ENCODE measurements at regions not wholly inside any gene's neighbourhood (a gene's known extent, or its start where the extent isn't known, plus 50 kb on each side); places are given as distances from the start of the nearest gene placed in this dataset.

GRCh38 chr21:27536319-27536718 lies 569.4 kb upstream of the ADAMTS5 start:
- WGBS, 2 donors: 86 to 93% methylated on average over 3 of the region's 3 CpGs
- H3K36me3 ChIP-seq: no peaks in the 10 kb centered on the region
- DNase-seq (no peak), ATAC-seq (ENCODE audit: low FRiP score in 2 of 2) (no peak)
- no peaks in the 10 kb centered on the region for H3K4me1 ChIP-seq
- no peaks in the 10 kb centered on the region for H3K27me3 ChIP-seq
- TF ChIP-seq POLR2A (IDR thresholded peaks at IDR 0.05): no peak
- TF ChIP-seq EP300 (IDR thresholded peaks at IDR 0.05): no peak
- no peak for TF ChIP-seq POLR2AphosphoS5 (IDR thresholded peaks at IDR 0.05)
- TF ChIP-seq, protein P1, sequence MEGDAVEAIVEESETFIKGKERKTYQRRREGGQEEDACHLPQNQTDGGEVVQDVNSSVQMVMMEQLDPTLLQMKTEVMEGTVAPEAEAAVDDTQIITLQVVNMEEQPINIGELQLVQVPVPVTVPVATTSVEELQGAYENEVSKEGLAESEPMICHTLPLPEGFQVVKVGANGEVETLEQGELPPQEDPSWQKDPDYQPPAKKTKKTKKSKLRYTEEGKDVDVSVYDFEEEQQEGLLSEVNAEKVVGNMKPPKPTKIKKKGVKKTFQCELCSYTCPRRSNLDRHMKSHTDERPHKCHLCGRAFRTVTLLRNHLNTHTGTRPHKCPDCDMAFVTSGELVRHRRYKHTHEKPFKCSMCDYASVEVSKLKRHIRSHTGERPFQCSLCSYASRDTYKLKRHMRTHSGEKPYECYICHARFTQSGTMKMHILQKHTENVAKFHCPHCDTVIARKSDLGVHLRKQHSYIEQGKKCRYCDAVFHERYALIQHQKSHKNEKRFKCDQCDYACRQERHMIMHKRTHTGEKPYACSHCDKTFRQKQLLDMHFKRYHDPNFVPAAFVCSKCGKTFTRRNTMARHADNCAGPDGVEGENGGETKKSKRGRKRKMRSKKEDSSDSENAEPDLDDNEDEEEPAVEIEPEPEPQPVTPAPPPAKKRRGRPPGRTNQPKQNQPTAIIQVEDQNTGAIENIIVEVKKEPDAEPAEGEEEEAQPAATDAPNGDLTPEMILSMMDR (IDR thresholded peaks at IDR 0.05): no peak
- no peak overlapping the region for H3K4me3 ChIP-seq
- H3K27ac ChIP-seq: no peak overlapping the region
- H3K9me3 ChIP-seq: no peaks in the 10 kb centered on the region

GRCh38 chr21:27535188-27535587 lies 568.3 kb upstream of the ADAMTS5 start:
- no peak for ATAC-seq (ENCODE audit: low FRiP score in 2 of 2)
- WGBS, 2 donors: 89 to 93% methylated on average over 4 of the region's 4 CpGs
- H3K27me3 ChIP-seq: no peaks in the 10 kb centered on the region

DNA sequence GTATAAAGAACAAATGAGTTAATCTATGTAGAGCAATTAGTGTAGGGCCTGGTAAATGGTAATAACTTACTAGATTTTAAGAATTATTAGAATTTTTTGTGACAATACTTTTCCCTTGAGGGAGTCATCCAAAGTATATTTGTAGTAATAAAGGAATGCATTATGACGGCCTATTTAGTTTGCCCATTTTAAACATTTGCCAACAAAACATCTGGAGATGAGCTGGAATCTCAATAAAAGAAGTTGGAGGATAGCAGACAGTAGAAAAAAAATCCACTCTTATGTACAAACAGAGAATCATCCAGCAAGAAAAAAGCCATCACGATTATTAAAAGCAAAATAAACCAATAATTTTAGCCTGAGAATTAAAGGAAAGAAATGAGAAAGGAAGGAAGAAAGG lies 567.3 kb upstream of the ADAMTS5 start:
- Histone ChIP-seq H3K4me3 (no peak overlapping the region), H3K27me3 (no peaks in the 10 kb centered on the region), H3K9me3 (no peaks in the 10 kb centered on the region), H3K27ac (no peak overlapping the region), H3K36me3 (no peaks in the 10 kb centered on the region), H3K4me1 (no peaks in the 10 kb centered on the region)
- TF ChIP-seq POLR2A (IDR thresholded peaks at IDR 0.05): no peak
- TF ChIP-seq, protein P1 (IDR thresholded peaks at IDR 0.05): no peak
- no peak for TF ChIP-seq POLR2AphosphoS5 (IDR thresholded peaks at IDR 0.05)
- TF ChIP-seq EP300 (IDR thresholded peaks at IDR 0.05): no peak
- DNase-seq (no peak), ATAC-seq (ENCODE audit: low FRiP score in 2 of 2) (no peak)
- 67 to 70% methylated on average over 2 of the region's 2 CpGs for WGBS, 2 donors

More at GRCh38 chr21:27535188-27535587, 568.3 kb upstream of the ADAMTS5 start:
- DNase-seq: no peak
- Histone ChIP-seq H3K9me3 (no peaks in the 10 kb centered on the region), H3K4me1 (no peaks in the 10 kb centered on the region), H3K4me3 (no peak overlapping the region), H3K36me3 (no peaks in the 10 kb centered on the region), H3K27ac (no peak overlapping the region)
- TF ChIP-seq, protein P1 (IDR thresholded peaks at IDR 0.05): no peak
- TF ChIP-seq POLR2A (IDR thresholded peaks at IDR 0.05): no peak
- TF ChIP-seq POLR2AphosphoS5 (IDR thresholded peaks at IDR 0.05): no peak
- no peak for TF ChIP-seq EP300 (IDR thresholded peaks at IDR 0.05)

- Histone ChIP-seq H3K27ac (no peak overlapping the region), H3K9me3 (no peaks in the 10 kb centered on the region), H3K4me3 (no peak overlapping the region), H3K36me3 (no peaks in the 10 kb centered on the region), H3K27me3 (no peaks in the 10 kb centered on the region), H3K4me1 (no peaks in the 10 kb centered on the region)
- 73 to 74% methylated on average over 6 of the region's 6 CpGs for WGBS, 2 donors
- TF ChIP-seq, protein P1 (IDR thresholded peaks at IDR 0.05): no peak
- TF ChIP-seq POLR2A (IDR thresholded peaks at IDR 0.05) (no peak), POLR2AphosphoS5 (IDR thresholded peaks at IDR 0.05) (no peak), EP300 (IDR thresholded peaks at IDR 0.05) (no peak)
- ATAC-seq (ENCODE audit: low FRiP score in 2 of 2) (no peak), DNase-seq (no peak)
Observed at GRCh38 chr21:27532076-27532475, 565.2 kb upstream of the ADAMTS5 start.

- Histone ChIP-seq H3K27ac (no peak overlapping the region), H3K36me3 (no peaks in the 10 kb centered on the region), H3K4me3 (no peak overlapping the region), H3K4me1 (no peaks in the 10 kb centered on the region), H3K9me3 (no peaks in the 10 kb centered on the region), H3K27me3 (no peaks in the 10 kb centered on the region)
- DNase-seq: no peak
- ATAC-seq (ENCODE audit: low FRiP score in 2 of 2): no peak
- 65 to 67% methylated on average over 1 of the region's 1 CpG for WGBS, 2 donors
- TF ChIP-seq POLR2A (IDR thresholded peaks at IDR 0.05) (no peak), EP300 (IDR thresholded peaks at IDR 0.05) (no peak), POLR2AphosphoS5 (IDR thresholded peaks at IDR 0.05) (no peak)
- TF ChIP-seq, protein P1 (IDR thresholded peaks at IDR 0.05): no peak
Observed at GRCh38 chr21:27528697-27529096, 561.8 kb upstream of the ADAMTS5 start.
